ENCODE measurements at regions not wholly inside any gene's neighbourhood (a gene's known extent, or its start where the extent isn't known, plus 50 kb on each side); places are given as distances from the start of the nearest gene placed in this dataset.

- TF ChIP-seq, protein P1, sequence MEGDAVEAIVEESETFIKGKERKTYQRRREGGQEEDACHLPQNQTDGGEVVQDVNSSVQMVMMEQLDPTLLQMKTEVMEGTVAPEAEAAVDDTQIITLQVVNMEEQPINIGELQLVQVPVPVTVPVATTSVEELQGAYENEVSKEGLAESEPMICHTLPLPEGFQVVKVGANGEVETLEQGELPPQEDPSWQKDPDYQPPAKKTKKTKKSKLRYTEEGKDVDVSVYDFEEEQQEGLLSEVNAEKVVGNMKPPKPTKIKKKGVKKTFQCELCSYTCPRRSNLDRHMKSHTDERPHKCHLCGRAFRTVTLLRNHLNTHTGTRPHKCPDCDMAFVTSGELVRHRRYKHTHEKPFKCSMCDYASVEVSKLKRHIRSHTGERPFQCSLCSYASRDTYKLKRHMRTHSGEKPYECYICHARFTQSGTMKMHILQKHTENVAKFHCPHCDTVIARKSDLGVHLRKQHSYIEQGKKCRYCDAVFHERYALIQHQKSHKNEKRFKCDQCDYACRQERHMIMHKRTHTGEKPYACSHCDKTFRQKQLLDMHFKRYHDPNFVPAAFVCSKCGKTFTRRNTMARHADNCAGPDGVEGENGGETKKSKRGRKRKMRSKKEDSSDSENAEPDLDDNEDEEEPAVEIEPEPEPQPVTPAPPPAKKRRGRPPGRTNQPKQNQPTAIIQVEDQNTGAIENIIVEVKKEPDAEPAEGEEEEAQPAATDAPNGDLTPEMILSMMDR (IDR thresholded peaks at IDR 0.05; ENCODE audit: insufficient read depth, missing control alignments), result no peak
- FAIRE-seq, result no peak
- no peak for DNase-seq (ENCODE audit: insufficient read length, low spot score)
These were observed 352.2 kb upstream of the FBXO33 start for GRCh38 chr14:39784461-39784860.

DNA sequence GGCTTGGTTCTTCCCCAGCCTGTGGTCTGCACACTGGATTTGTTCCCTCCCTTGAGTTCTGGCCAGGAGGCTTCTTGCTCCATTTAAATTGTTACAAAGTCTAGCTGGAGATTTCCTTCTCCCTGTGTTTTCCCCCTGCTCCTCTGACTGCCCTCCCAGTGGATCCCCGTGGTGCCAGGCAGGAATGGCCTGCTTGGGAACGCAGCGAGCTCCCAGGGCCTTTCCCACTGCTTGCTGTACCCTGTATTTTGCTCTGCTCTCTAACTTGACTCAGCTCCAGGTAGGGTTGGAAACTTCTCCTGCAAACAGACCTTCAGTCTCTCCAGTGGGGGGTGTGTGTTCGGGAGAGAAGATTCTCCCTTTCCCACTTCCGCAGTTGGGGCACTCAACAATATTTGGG lies 349.2 kb upstream of the FBXO33 start:
- FAIRE-seq, result no peak

GRCh38 chr14:39773387-39774126 lies 341.3 kb upstream of the FBXO33 start:
- FAIRE-seq (no peak), DNase-seq (ENCODE audit: insufficient read length, low spot score) (no peak)
- TF ChIP-seq, protein P1 (IDR thresholded peaks at IDR 0.05; ENCODE audit: insufficient read depth, missing control alignments), result no peak

More for the DNA sequence above, 349.2 kb upstream of the FBXO33 start:
- TF ChIP-seq, protein P1 (IDR thresholded peaks at IDR 0.05; ENCODE audit: insufficient read depth, missing control alignments), result no peak
- DNase-seq (ENCODE audit: insufficient read length, low spot score), result no peak

DNA sequence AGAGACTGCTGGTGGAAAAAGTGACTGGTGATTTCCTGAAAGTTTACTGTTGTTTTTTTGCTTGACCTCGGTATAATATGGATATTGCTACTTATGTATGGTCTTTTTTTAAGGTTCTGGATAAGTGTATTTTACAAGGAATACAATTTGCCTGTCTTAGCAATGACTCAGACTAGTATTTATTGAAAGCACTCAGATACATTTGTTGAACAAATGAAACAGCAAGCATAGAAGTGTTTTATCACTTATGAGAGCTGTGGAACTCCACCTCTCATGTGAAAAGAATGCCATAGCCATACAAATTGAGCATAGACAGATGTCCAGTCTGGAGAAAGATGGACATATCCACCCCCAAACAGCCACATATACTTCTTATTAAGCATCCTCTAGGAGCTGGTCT lies 340.4 kb upstream of the FBXO33 start:
- TF ChIP-seq, protein P1 (IDR thresholded peaks at IDR 0.05; ENCODE audit: insufficient read depth, missing control alignments), result no peak
- DNase-seq (ENCODE audit: insufficient read length, low spot score) (no peak), FAIRE-seq (no peak)

DNA sequence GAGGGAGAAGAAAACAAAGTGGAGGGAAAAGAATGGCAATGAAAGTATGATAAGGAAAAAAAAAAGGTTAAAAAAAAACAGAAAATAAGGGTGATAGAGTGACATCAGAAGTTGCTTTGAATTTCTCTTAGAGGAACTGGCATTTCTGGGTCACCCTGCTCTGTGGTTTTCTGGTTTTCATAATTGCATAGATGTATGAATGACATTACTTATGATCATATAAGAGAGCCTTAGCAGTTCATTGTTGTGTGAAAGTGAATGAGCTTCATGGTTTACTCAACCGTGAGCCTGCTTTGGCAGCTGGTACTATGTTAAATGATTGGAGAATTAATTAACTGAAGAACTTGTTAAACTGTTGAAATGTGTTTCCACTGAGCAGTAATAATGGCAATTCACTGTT lies 336.4 kb upstream of the FBXO33 start:
- DNase-seq (ENCODE audit: insufficient read length, low spot score) (no peak), FAIRE-seq (no peak)
- TF ChIP-seq, protein P1 (IDR thresholded peaks at IDR 0.05; ENCODE audit: insufficient read depth, missing control alignments), result no peak

DNA sequence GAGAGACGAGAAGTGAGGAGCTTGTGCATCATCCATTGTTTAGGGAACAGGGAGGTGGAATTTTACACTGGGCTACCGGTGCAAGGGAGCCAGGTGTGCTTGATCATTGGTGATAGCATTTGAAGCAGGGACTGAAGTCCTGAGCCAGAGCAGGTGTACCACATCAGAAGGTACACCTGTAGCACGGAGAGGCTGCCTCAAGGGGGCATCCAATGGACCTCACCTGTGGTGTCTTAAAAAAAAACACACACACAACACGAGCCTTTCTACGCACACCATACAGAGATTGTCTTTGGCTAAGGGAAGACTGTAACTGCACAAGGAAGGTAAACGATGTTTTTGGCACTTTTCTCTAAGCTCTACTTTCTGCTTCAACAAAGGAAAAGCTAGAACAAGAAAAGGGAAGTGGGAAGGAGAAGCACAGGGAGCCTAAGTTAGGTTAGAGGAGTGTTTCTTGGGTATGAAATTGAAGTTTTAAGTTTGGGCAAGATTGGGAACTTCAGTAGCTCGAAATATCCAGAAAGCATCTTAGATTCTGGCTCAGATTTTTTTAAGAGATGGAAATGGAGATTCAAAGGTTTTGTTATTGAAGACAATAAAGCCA lies 334.3 kb upstream of the FBXO33 start:
- TF ChIP-seq, protein P1 (IDR thresholded peaks at IDR 0.05; ENCODE audit: insufficient read depth, missing control alignments), result no peak
- FAIRE-seq, result no peak
- no peak for DNase-seq (ENCODE audit: insufficient read length, low spot score)

GRCh38 chr14:39765676-39766075 lies 333.4 kb upstream of the FBXO33 start:
- DNase-seq (ENCODE audit: insufficient read length, low spot score), result no peak
- no peak for FAIRE-seq
- TF ChIP-seq, protein P1 (IDR thresholded peaks at IDR 0.05; ENCODE audit: insufficient read depth, missing control alignments), result no peak
